ENCODE measurements at regions not wholly inside any gene's neighbourhood (a gene's known extent, or its start where the extent isn't known, plus 50 kb on each side); places are given as distances from the start of the nearest gene placed in this dataset.
"Not testable (repeated sequence)": the region's sequence is repeated elsewhere in the genome, so short reads cannot be mapped to it uniquely, and the experiment has no call there.

GRCh38 chr1:197985351-197985750, 68.2 kb downstream of the LHX9 start:
- no peak for DNase-seq

- DNase-seq, result no peak
These were observed 69.6 kb downstream of the LHX9 start for GRCh38 chr1:197986817-197987216.

- DNase-seq, result no peak
These were observed 70.1 kb downstream of the LHX9 start for GRCh38 chr1:197987294-197987693.

DNA sequence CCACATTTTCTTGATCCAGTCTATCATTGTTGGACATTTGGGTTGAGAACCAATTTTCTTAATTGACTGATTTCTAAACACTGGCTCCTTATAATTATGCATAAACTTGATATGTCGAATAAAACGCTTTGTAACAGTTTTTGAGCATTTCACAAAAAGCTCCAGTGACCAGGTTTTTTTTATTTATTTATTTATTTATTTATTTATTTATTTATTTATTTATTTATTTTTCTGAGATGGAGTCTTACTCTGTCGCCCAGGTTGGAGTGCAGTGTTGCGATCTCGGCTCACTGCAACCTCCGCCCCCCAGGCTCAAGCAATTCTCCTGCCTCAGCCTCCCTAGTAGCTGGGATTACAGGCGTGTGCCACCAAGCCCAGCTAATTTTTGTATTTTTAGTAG, 71.4 kb downstream of the LHX9 start:
- not testable (repeated sequence) for DNase-seq

GRCh38 chr1:197989058-197989457, 71.9 kb downstream of the LHX9 start:
- DNase-seq, result no peak

GRCh38 chr1:197991594-197991993, 74.4 kb downstream of the LHX9 start:
- DNase-seq, result no peak

DNA sequence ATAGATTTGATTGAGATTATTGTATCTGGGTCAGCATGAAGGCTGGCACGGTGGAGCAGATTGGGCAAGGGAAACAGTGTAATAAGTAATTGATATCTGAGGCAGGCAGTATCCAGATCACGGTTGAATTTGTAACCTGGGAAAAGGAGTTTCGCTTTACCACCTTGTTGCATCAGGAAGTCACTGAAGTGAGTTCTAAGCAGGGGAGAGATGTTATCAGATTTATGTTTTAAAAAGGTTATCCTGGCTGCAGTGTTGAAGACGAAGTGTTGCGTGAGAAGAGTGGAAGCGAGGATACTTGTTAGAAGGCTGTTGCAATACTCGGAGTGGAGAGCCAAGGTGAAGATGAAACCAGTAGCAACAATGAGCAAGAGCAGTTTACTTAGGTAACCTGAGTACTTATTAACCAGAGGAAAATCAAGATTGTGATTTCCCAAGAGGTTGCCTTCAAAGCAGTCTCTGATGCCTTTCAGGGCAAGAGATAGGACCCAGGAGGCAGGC, 77.8 kb downstream of the LHX9 start:
- no peak for DNase-seq

DNA sequence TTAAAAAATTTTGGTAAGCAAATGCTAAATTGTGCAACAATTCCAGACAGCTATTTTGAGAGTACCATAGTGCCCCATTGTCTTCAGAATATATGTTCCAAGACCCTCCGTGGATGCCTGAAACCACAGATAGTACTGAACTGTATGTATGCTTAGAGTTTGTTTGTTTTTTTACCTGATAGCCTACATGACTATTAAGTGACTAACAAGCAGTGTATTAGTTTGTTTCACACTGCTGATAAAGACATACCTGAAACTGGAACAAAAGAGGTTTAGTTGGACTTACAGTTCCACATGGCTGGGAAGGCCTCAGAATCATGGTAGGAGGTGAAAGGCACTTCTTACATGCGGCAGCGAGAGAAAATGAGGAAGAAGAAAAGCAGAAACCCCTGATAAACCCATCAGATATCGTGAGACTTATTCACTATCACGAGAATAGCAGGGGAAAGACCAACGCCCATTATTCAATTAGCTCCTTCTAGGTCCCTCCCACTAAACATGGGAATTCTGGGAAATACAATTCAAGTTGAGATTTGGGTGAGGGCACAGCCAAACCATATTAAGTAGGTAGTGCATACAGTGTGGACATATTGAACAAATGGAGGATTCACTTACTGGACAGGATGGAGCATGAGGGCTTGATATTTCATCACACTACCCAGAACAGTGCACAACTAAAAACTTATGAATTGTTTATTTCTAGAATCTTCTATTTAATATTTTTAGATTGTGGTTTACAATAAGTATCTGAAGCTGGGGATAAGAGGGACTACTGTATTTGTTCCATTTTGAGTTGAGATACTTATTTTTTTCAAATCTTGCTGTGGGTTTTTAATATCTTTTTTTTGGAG, 78.5 kb downstream of the LHX9 start:
- DNase-seq, result no peak

- DNase-seq, result not testable (repeated sequence)
These were observed 79.0 kb downstream of the LHX9 start for GRCh38 chr1:197996259-197996512.

GRCh38 chr1:197998110-197998509, 80.9 kb downstream of the LHX9 start:
- no peak for DNase-seq

GRCh38 chr1:198001776-198002408, 84.7 kb downstream of the LHX9 start:
- DNase-seq, result no peak

- no peak for DNase-seq
These were observed 86.3 kb downstream of the LHX9 start for GRCh38 chr1:198003468-198003867.

GRCh38 chr1:198007011-198007410, 89.8 kb downstream of the LHX9 start:
- no peak for DNase-seq

DNA sequence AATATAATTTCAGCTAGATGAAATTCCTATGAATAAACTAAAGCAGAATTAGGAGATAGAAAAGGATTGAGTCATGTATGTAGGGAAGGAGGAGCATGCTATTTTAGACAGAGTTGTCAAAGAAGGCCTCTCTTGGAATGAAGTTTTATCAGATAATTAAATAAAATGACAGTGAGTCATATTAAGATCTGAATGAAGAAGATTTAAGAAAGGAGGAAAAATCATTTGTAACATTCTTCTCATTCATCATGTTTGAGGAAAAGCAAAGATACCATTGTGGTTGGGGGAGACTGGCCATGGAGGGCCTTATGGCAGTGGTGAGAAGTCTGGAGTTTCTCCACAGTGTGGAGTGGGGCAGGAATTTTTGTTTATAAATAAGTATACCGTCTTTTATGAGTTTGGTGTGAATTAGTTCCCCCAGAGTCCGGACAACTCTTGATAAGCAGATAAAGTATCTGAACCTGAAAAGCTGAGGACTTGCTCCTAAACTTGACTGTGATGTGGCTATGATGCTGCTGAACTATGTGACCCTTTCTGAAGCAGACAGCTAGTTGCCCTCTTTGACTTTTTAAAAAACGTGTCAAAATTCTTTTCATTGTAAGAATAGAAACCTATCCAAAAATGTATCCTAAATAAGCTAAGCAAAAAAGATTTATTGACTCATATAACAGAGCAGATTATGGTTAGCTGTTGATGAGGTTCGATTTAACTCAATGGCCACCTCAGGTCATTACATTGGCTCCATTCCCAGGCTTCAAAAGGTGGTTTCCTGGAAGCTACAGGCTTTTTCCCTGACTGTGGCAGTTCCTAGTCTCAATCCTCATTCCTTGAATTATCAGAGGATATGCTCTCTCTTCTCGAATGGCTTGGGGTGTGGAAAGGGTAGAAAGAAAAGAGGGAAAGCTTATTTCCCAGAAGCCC, 90.8 kb downstream of the LHX9 start:
- DNase-seq, result no peak

DNA sequence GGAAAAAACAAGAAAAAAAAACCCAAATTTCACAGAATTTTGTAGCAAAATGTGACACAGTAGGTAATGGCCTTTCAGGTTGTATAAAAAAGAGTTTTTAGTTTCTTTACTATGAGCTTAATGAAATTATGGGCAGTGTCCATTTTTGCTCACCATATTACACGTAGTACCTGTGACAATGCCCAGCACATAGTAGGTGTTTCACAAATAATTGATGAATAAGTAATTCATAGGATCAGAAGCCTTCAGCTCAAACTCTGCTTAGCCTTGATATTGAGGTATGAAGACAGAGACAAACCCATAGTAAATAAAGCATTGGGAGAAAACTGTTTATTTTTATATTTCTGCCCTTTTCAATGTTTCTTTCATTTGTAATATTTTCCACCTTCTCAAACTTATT, 97.2 kb downstream of the LHX9 start:
- DNase-seq, result no peak

- no peak for DNase-seq
These were observed 98.1 kb downstream of the LHX9 start for GRCh38 chr1:198015309-198015708.

GRCh38 chr1:198018529-198018928, 101.4 kb downstream of the LHX9 start:
- no peak for DNase-seq

- no peak for DNase-seq
These were observed 102.0 kb downstream of the LHX9 start for GRCh38 chr1:198019126-198019525.

DNA sequence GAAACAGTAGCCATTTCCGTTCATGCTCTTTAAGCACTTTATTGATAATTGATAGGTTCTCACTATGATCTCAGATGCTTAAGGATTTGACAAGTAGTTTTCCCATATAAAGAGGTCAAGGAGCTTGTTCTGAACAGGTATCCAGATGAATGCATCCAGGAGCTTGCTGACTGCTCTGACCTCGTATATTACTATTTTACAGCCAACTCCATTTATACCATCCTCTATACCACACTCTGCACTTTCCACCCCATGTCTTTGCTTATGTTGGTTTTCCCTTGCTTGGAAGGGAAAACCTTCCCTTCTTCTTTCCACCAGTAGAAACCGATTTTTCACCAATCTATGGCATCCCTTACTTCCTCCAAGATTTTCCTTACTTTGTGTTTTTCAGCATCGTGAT, 107.2 kb downstream of the LHX9 start:
- DNase-seq, result no peak

GRCh38 chr1:198024782-198025181, 107.6 kb downstream of the LHX9 start:
- no peak for DNase-seq

- no peak for DNase-seq
These were observed 113.5 kb downstream of the LHX9 start for GRCh38 chr1:198030682-198031081.

DNA sequence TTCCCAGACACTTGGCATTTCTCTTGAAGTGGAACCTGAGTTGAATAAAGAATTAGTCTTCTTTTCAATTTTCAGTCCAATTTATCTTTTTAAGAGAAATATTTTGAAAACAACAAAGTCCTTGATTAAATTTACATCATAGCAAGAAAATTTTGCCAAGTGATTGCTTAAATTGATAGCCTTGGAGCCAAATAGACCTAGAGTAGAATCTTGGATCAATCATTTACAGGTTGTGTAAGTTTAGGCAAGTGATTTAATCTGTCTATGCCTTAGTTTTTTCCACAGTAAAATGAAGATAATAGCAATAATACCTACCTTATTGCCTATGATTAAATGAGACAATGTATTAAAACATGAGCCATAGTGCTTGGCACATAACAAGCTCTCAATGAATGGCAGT, 113.9 kb downstream of the LHX9 start:
- DNase-seq, result no peak

GRCh38 chr1:198032668-198033067, 115.5 kb downstream of the LHX9 start:
- no peak for DNase-seq

Data from T-helper 1 cell (primary cell).